ENCODE measurements at regions not wholly inside any gene's neighbourhood (a gene's known extent, or its start where the extent isn't known, plus 50 kb on each side); places are given as distances from the start of the nearest gene placed in this dataset.
"Not testable (repeated sequence)": the region's sequence is repeated elsewhere in the genome, so short reads cannot be mapped to it uniquely, and the experiment has no call there.

- in situ Hi-C loops (cut with MboI; ENCODE audit: low sequenced_read_pairs), result loop anchor here (10.0 kb wide), 1 partner anchor 57 kb away; the partner anchor contains the start of gene CCDC180
Measured at GRCh38 chr9:97248252-97248651, 59.2 kb upstream of the CCDC180 start.

GRCh38 chr9:97243606-97244005, 63.9 kb upstream of the CCDC180 start:
- in situ Hi-C loops (cut with MboI; ENCODE audit: low sequenced_read_pairs), result loop anchor here (10.0 kb wide), 1 partner anchor 61 kb away; the partner anchor contains the start of gene CCDC180

DNA sequence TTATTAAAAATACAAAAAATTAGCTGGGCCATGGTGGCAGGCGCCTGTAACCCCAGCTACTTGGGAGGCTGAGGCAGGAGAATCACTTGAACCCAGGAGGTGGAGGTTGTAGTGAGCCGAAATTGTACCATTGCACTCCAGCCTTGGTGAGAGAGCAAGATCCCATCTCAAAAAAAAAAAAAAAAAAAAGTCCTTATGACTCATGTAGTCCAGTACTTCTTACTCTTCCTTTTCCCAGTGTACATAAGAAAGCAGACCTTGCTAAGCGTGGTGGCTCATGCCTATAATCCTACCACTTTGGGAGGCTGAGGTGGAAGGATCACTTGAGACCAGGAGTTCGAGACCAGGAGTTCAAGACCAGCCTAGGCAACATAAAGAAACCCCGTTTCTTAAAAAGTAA, 66.0 kb upstream of the CCDC180 start:
- in situ Hi-C loops (cut with MboI; ENCODE audit: low sequenced_read_pairs), result loop anchor here (10.0 kb wide), 1 partner anchor 63 kb away; the partner anchor contains the start of gene CCDC180

DNA sequence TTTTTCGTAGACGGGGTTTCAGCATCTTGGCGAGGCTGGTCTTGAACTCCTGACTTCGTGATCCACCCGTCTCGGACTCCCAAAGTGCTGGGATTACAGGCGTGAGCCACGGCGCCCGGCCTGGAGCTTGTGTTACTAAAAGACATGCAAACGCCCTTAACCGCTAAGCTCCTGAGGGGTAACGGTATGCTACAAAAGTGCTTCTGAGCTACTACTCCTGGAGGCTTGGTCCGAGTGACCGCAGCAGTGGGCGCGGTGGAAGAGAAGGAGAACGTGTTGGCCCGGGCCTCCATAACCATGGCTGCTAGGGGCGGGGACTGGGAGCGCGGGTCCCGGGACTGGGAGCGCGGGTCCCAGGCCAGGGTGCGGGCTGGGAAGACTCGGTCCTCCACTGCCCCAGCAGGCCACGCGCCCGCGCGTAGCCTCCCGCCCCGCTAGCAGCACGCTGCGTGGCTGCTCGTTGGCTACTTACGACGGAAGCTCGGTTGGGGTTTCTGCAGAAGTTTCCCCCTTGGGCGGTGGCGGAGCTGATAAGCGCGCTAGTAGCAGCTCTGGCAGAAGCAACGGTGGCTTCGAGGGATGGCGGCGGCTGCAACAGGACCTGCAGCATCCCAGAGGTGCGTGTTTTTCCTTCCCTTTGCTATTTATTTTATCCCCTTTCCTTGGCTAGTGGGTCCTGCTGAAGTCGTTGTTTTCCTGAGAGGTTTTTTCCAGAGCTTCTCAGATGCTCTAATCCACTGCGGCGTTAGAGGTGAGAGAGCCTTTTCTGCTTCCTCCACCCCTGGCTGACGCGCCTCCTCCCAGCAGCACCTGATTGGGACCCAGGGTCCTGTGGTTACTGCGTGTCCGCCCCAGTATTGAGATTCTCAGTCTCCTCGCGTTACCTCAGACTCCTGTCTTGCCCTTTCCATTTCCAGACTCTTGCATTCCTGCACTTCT, 69.2 kb upstream of the CCDC180 start:
- in situ Hi-C loops (cut with MboI; ENCODE audit: low sequenced_read_pairs), result no loop called here

- in situ Hi-C loops (cut with MboI; ENCODE audit: low sequenced_read_pairs), result no loop called here
Measured at GRCh38 chr9:97237311-97237786, 70.1 kb upstream of the CCDC180 start.

GRCh38 chr9:97233009-97233400, 74.5 kb upstream of the CCDC180 start:
- in situ Hi-C loops (cut with MboI; ENCODE audit: low sequenced_read_pairs), result not testable (repeated sequence)

- in situ Hi-C loops (cut with MboI; ENCODE audit: low sequenced_read_pairs), result not testable (repeated sequence)
Measured at GRCh38 chr9:97232060-97233008, 75.1 kb upstream of the CCDC180 start.

DNA sequence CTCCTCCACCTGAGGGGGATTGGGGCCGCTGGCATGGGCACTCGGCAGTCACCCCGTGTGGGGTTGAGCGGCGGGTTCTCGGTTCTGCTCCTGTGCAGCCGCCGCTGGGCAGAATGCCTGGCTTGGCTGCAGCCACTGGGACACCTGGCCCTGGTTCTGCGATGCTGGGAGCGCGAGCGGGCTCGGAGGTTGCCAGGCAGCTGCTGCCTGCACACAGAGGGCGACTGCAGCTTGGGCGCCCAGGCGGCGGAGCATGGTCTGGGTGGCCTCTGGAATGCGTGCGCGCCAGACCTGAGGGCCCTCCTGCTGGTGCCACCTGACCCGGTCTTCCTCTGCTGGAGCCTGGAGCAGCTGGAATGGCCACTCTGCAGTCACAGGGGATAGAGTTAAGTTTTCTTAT, 85.1 kb upstream of the CCDC180 start:
- in situ Hi-C loops (cut with MboI; ENCODE audit: low sequenced_read_pairs), result not testable (repeated sequence)

DNA sequence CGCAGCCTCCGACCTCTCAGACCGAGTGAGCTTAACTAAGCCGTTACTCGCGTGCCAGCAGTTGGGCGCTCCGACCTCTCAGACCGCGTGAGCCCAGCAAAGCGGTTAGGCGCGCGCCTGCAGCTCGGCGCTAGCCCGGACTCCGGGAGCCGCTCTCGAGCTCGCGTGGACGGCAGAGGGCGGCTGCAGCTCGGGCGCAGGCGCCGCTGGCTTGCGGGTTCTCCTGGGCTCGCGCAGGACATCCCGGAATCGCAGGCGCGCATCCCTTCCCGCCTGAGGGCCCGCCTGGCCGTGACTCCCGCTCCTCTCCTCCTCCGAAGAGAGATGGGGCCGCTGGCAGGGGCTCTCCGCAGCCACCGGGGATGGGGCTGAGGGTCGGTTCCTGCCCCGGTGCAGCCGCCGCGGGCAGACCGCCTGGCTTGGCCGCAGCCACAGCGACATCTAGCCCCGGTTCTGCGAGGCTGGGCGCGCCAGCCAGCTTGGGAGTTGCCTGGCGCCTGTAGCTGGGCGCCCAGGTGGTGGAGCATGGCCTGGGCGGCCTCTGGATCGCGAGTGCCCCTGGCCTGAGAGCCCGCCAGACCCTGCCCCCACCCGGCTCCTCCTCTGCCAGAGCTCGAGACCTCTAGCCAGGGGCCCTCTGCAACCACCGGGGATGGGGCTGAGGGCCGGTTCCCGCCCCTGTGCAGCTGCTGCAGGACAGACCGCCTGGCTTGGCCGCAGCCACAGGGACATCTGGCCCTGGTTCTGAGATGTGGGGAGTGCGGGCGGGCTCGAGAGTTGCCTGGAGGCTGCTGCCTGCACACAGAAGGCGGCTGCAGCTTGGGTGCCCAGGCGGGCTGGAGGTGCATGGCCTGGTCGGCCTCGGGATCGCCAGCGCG, 85.7 kb upstream of the CCDC180 start:
- in situ Hi-C loops (cut with MboI; ENCODE audit: low sequenced_read_pairs), result not testable (repeated sequence)

GRCh38 chr9:97220894-97221477, 86.5 kb upstream of the CCDC180 start:
- in situ Hi-C loops (cut with MboI; ENCODE audit: low sequenced_read_pairs), result no loop called here

GRCh38 chr9:97220396-97220795, 87.1 kb upstream of the CCDC180 start:
- in situ Hi-C loops (cut with MboI; ENCODE audit: low sequenced_read_pairs), result not testable (repeated sequence)

DNA sequence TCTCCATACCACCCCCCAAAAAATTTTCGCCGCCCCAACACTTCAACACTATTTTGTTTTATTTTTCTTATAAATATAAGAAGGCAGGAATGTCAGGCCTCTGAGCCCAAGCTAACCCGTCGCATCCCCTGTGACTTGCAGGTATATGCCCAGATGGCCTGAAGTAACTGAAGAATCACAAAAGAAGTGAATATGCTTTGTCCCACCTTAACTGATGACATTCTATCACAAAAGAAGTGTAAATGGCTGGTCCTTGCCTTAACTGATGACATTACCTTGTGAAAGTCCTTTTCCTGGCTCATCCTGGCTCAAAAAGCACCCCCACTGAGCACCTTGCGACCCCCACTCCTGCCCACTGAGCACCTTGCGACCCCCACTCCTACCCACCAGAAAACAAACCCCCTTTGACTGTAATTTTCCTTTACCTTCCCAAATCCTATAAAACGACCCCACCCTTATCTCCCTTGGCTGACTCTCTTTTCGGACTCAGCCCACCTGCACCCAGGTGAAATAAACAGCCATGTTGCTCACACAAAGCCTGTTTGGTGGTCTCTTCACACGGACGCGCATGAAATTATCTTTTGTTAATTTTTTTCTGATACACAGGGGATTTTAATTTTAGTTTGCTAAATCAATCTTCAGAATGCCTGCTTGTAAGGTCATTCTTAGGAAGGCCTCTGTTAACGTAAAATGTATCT, 87.9 kb upstream of the CCDC180 start:
- in situ Hi-C loops (cut with MboI; ENCODE audit: low sequenced_read_pairs), result not testable (repeated sequence)

DNA sequence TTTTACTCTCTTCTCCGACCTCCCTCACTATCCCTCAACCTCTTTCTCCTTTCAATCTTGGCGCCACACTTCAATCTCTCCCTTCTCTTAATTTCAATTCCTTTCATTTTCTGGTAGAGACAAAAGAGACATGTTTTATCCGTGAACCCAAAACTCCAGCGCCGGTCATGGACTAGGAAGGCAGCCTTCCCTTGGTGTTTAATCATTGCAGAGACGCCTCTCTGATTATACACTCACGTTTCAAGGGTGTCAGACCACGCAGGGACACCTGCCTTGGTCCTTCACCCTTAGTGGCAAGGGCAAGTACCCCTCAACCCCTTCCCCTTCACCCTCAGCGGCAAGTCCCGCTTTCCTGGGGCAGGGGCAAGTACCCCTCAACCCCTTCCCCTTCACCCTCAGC, 92.3 kb upstream of the CCDC180 start:
- in situ Hi-C loops (cut with MboI; ENCODE audit: low sequenced_read_pairs), result not testable (repeated sequence)

- in situ Hi-C loops (cut with MboI; ENCODE audit: low sequenced_read_pairs), result not testable (repeated sequence)
Measured at GRCh38 chr9:97214556-97214955, 92.9 kb upstream of the CCDC180 start.

DNA sequence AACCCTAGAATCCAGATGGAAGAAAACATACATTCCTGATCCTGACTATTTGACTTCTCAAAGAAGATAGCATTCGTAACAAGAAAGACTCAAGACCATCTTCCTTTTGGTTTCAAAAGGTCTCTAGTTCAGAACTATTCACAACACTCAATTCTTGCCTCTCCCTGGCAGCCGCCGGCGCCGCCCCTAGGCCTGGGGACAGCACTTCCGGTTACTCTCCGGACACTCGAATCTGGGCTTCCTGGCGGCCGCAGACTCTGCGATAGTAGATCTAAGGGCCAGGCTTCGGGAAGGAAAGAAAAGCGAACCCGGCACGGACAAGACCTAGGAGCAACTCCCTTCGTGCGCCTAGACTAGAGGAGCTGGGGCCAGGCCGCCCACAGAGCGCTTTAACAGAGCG, 107.8 kb upstream of the CCDC180 start:
- in situ Hi-C loops (cut with MboI; ENCODE audit: low sequenced_read_pairs), result not testable (repeated sequence)

DNA sequence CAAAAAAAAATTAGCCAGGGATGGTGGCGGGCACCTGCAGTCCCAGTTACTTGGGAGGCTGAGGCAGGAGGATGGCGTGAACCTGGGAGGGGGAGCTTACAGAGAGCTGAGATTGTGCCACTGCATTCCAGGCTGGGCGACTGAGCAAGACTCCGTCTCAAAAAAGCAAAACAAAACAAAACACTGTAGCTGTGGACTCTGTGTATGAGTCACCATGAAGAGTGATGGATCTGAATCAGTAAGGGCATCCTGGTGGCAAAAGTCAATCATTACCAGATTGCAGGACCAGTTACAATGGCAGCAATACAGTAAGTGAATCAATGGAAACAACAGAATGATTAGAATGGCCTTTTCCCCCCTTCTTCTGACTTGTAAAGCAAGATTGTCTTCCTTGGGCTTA, 113.7 kb upstream of the CCDC180 start:
- in situ Hi-C loops (cut with MboI; ENCODE audit: low sequenced_read_pairs), result not testable (repeated sequence)

- in situ Hi-C loops (cut with MboI; ENCODE audit: low sequenced_read_pairs), result no loop called here
Measured at GRCh38 chr9:97188545-97188944, 118.9 kb upstream of the CCDC180 start.

- in situ Hi-C loops (cut with MboI; ENCODE audit: low sequenced_read_pairs), result not testable (repeated sequence)
Measured at GRCh38 chr9:97187706-97188105, 119.8 kb upstream of the CCDC180 start.

GRCh38 chr9:97186493-97186892, 121.0 kb upstream of the CCDC180 start:
- in situ Hi-C loops (cut with MboI; ENCODE audit: low sequenced_read_pairs), result no loop called here
